SU-DHL-6 (cell line): ENCODE measurements at regions not wholly inside any gene's neighbourhood (a gene's known extent, or its start where the extent isn't known, plus 50 kb on each side); places are given as distances from the start of the nearest gene placed in this dataset.

ENCODE experiments used
- EZH2phosphoT487 ChIP-seq: fragments of 200-600 bp; sonication (generic), shearing (Covaris generic); conservative IDR thresholded peaks from 2 replicates; pipeline ENCODE4 v1.6.1; 2018; ENCODE audit warnings: mild to moderate bottlenecking, antibody characterized with exemption, low read length, moderate library complexity, mixed read lengths
- TF ChIP-seq, protein P1 (sequence below): fragments of 200-600 bp; sonication (generic); IDR thresholded peaks from one replicate; pipeline ENCODE4 v1.5.1; 2017; ENCODE audit warnings: antibody characterized with exemption, mild to moderate bottlenecking, low read length, moderate library complexity; ENCODE audit not compliant: insufficient read depth, poor library complexity, severe bottlenecking

DNA sequence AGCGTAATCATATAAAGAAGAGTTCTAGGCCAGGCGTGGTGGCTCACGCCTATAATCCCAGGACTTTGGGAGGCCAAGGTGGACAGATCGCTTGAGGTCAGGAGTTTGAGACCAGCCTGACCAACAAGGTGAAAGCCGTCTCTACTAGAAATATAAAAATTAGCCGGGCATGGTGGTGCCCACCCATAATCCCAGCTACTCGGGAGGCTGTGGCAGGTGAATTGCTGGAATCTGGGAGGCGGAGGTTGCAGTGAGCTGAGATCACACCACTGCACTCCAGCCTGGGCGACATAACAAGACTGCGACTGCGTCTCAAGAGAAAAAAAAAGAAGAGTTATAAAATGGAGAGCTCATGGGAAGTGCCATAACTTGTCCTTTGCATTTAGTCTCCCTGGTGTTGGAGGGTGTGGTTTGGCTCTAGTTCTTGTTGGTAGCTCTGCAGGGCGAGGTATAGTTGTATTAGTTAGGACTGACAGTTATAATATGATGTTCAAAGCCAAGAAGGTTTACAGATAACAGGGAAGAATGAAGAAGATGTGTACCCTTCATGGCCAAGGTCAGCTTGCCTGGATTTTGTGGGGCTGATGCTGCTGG, 54.8 kb downstream of the UTRN start:
- TF ChIP-seq, protein P1, sequence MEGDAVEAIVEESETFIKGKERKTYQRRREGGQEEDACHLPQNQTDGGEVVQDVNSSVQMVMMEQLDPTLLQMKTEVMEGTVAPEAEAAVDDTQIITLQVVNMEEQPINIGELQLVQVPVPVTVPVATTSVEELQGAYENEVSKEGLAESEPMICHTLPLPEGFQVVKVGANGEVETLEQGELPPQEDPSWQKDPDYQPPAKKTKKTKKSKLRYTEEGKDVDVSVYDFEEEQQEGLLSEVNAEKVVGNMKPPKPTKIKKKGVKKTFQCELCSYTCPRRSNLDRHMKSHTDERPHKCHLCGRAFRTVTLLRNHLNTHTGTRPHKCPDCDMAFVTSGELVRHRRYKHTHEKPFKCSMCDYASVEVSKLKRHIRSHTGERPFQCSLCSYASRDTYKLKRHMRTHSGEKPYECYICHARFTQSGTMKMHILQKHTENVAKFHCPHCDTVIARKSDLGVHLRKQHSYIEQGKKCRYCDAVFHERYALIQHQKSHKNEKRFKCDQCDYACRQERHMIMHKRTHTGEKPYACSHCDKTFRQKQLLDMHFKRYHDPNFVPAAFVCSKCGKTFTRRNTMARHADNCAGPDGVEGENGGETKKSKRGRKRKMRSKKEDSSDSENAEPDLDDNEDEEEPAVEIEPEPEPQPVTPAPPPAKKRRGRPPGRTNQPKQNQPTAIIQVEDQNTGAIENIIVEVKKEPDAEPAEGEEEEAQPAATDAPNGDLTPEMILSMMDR: no peak
- no peak for TF ChIP-seq EZH2phosphoT487
